KMS-11 (cell line): ENCODE measurements at regions not wholly inside any gene's neighbourhood (a gene's known extent, or its start where the extent isn't known, plus 50 kb on each side); places are given as distances from the start of the nearest gene placed in this dataset.

Experiments
- H2AFZ ChIP-seq: fragments of 200-600 bp; sonication (generic); 2 replicates; pipeline ENCODE4 v1.6.1; 2016; ENCODE audit warnings: antibody characterized with exemption, mixed run types, low read depth
- H3K27ac ChIP-seq: fragments of 200-600 bp; sonication (generic); 2 replicates; pipeline ENCODE4 v1.6.1; 2016; ENCODE audit warnings: mild to moderate bottlenecking, mixed run types
- H3K27me3 ChIP-seq: fragments of 200-600 bp; sonication (generic); 2 replicates; pipeline ENCODE4 v1.6.1; 2017; ENCODE audit warnings: mild to moderate bottlenecking, low read depth, mixed run types, moderate library complexity; ENCODE audit not compliant: insufficient read depth
- H3K36me3 ChIP-seq: fragments of 200-600 bp; sonication (generic); 2 replicates; pipeline ENCODE4 v1.6.1; 2017; ENCODE audit warnings: mild to moderate bottlenecking, mixed run types; ENCODE audit not compliant: insufficient read depth
- H3K4me1 ChIP-seq: fragments of 200-600 bp; sonication (generic); 2 replicates; pipeline ENCODE4 v1.6.1; 2016; ENCODE audit warnings: mild to moderate bottlenecking, low read depth, mixed run types; ENCODE audit not compliant: poor library complexity, severe bottlenecking
- H3K4me2 ChIP-seq: fragments of 200-600 bp; sonication (generic); 2 replicates; pipeline ENCODE4 v1.7.0; 2016; ENCODE audit warnings: mild to moderate bottlenecking, mixed run types
- H3K4me3 ChIP-seq: fragments of 200-600 bp; sonication (generic); IDR thresholded peaks from 2 replicates; pipeline ENCODE4 v1.6.1; 2017; ENCODE audit warnings: low read depth, low read length, mixed read lengths; ENCODE audit not compliant: insufficient read depth
- H3K79me2 ChIP-seq: fragments of 200-600 bp; sonication (generic); 2 replicates; pipeline ENCODE4 v1.6.1; 2016; ENCODE audit warnings: low read depth, mixed run types; ENCODE audit not compliant: insufficient read depth
- H3K9ac ChIP-seq: fragments of 200-600 bp; sonication (generic); 2 replicates; pipeline ENCODE4 v1.6.1; 2016; ENCODE audit warnings: mild to moderate bottlenecking, mixed run types
- H4K20me1 ChIP-seq: fragments of 200-600 bp; sonication (generic); 2 replicates; pipeline ENCODE4 v1.6.1; 2016; ENCODE audit warnings: mild to moderate bottlenecking, mixed run types; ENCODE audit not compliant: insufficient read depth
- CTCF ChIP-seq: fragments of 200-600 bp; sonication (generic); conservative IDR thresholded peaks from 2 replicates; pipeline ENCODE4 v1.6.1; 2017; ENCODE audit warnings: low read depth, mild to moderate bottlenecking, antibody characterized with exemption, low read length, moderate library complexity, mixed read lengths

- H3K4me1 ChIP-seq: no peaks in the 10 kb centered on the region
- no peaks in the 10 kb centered on the region for H4K20me1 ChIP-seq
- H3K27ac ChIP-seq: no peak overlapping the region
- no peak for TF ChIP-seq CTCF
- no peak overlapping the region for H3K4me3 ChIP-seq
- no peak overlapping the region for H3K9ac ChIP-seq
- H3K4me2 ChIP-seq: no peak overlapping the region
- H3K79me2 ChIP-seq: no peaks in the 10 kb centered on the region
- no peak overlapping the region for H2AFZ ChIP-seq
- H3K36me3 ChIP-seq: no peaks in the 10 kb centered on the region
- no peaks in the 10 kb centered on the region for H3K27me3 ChIP-seq
Observed at GRCh38 chr1:221097479-221098281, 218.4 kb downstream of the HLX start.

GRCh38 chr1:221098471-221099405 is 219.5 kb downstream of the HLX start:
- H3K79me2 ChIP-seq: no peaks in the 10 kb centered on the region
- no peaks in the 10 kb centered on the region for H3K36me3 ChIP-seq
- H3K27ac ChIP-seq: no peak overlapping the region
- TF ChIP-seq CTCF: no peak
- H4K20me1 ChIP-seq: no peaks in the 10 kb centered on the region
- no peaks in the 10 kb centered on the region for H3K4me1 ChIP-seq
- no peaks in the 10 kb centered on the region for H3K27me3 ChIP-seq
- H3K4me2 ChIP-seq: no peak overlapping the region
- no peak overlapping the region for H3K9ac ChIP-seq
- H2AFZ ChIP-seq: no peak overlapping the region
- no peak overlapping the region for H3K4me3 ChIP-seq

GRCh38 chr1:221099747-221100595 is 220.7 kb downstream of the HLX start:
- no peaks in the 10 kb centered on the region for H3K27me3 ChIP-seq
- H3K79me2 ChIP-seq: no peaks in the 10 kb centered on the region
- no peaks in the 10 kb centered on the region for H3K4me1 ChIP-seq
- H3K9ac ChIP-seq: no peak overlapping the region
- no peaks in the 10 kb centered on the region for H3K36me3 ChIP-seq
- H3K27ac ChIP-seq: no peak overlapping the region
- no peak overlapping the region for H3K4me2 ChIP-seq
- no peak overlapping the region for H2AFZ ChIP-seq
- no peak for TF ChIP-seq CTCF
- no peak overlapping the region for H3K4me3 ChIP-seq
- H4K20me1 ChIP-seq: no peaks in the 10 kb centered on the region

- TF ChIP-seq CTCF: no peak
- Histone ChIP-seq H4K20me1 (no peaks in the 10 kb centered on the region), H3K4me3 (no peak overlapping the region), H3K27me3 (no peaks in the 10 kb centered on the region), H3K79me2 (no peaks in the 10 kb centered on the region), H3K27ac (no peak overlapping the region), H3K4me1 (no peaks in the 10 kb centered on the region), H3K36me3 (no peaks in the 10 kb centered on the region), H3K4me2 (no peak overlapping the region), H2AFZ (no peak overlapping the region), H3K9ac (no peak overlapping the region)
Observed at GRCh38 chr1:221100611-221101010, 221.4 kb downstream of the HLX start.
